ENCODE measurements at regions not wholly inside any gene's neighbourhood (a gene's known extent, or its start where the extent isn't known, plus 50 kb on each side); places are given as distances from the start of the nearest gene placed in this dataset.

- TF ChIP-seq POLR2AphosphoS5 (IDR thresholded peaks at IDR 0.05) (no peak), CTCF (IDR thresholded peaks at IDR 0.05) (no peak), POLR2A (IDR thresholded peaks at IDR 0.05) (no peak)
Observed at GRCh38 chr17:54623746-54624145, 276.9 kb upstream of the TOM1L1 start.

Measured in stomach (tissue), 4 donors.